Effector CD4-positive, alpha-beta T cell (primary cell): ENCODE measurements at regions not wholly inside any gene's neighbourhood (a gene's known extent, or its start where the extent isn't known, plus 50 kb on each side); places are given as distances from the start of the nearest gene placed in this dataset.
"Not testable (repeated sequence)": the region's sequence is repeated elsewhere in the genome, so short reads cannot be mapped to it uniquely, and the experiment has no call there.

Experiments
- DNase-seq: peaks from one replicate; pipeline ENCODE4 v3.0.0-alpha.2; 2020

DNA sequence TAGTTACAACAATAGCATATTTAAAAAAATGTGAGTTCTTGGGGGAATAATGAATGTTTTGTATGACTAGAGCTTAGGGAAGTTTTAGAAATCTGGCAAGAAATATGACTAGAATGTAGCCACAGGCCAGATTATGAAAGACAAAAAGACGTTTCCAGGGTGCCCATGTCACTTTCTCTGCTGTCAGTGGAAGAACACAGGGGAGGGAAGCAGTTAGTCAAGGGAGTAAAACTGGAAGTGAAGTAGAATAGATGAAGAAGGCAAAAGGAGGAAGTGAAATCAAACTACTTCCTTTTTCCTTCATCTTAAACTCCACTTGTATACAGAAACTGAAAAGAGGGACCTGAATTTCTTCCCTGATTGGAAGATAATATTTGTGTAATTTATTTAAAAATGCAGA lies 81.2 kb upstream of the ATP2B1 start:
- no peak for DNase-seq

DNA sequence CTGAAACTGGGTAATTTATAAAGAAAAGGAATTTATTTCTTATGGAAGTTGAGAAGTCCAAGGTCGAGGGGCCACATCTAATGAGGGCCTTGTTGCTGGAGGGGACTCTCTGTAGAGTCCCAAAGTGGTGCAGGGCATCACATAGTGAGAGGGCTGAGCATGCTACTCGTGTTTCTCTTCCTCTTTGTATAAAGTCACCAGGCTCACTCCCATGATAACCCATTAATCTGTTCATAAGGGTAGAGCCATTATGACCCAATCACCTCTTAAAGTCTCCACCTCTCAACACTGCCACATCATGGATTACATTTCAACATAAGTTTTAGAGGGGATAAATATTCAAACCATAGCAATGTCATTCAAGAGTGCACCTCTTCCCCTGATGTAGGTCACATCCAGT lies 79.1 kb upstream of the ATP2B1 start:
- DNase-seq, result no peak

GRCh38 chr12:89786177-89786810 lies 77.7 kb upstream of the ATP2B1 start:
- DNase-seq, result no peak

DNA sequence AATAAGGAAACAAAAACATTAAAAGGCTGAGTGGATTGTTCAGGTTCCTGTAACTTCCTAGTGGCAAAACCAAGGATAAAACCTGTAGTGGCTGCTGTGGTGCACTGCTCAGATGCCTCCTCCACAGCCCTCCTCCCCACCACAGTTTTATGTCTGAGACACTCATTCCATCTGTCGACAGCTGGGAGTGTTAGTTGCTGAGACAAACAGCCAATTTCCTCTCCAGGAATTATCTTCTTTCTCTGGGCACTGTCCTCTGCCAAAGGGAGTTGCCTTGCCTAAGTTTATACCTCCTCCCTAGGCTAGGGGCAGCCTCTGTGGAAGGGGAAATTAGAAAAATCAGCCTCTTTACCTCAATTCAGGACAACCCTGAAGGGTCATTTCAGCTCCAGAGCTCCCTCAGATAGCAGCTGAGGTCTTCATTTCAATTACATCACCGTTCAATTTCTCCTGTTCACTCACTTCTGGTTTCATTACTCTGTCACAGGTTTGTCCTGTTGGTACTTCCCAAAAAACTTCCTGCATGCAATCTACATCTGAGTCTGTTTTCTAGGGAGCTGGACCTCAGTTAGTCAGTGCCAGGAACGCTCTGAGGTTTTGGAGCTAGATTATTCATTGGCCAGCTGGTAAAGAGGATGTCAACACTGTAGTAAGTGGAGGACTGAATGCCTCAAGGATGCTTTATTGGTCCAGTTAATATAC lies 74.9 kb upstream of the ATP2B1 start:
- DNase-seq, result no peak

DNA sequence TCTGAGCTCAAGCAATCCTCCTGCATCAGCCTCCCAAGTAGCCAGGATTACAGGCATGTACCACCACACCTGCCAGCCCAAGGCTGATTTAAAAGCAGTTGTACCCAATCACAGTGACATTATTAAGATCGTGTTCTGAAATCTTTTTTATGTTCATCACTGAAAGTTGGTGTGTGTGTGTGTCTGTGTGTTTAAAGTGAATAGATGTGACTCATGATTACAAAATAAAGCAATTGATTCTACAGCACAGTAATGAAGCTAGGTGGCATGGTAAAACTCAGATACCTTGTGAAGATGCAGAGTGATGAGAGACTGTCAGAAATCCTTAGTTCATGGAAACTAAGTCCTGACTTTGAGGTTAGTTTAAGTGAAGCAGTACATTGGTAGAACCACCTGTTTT lies 74.2 kb upstream of the ATP2B1 start:
- no peak for DNase-seq

GRCh38 chr12:89781946-89782550 lies 73.4 kb upstream of the ATP2B1 start:
- DNase-seq, result no peak

GRCh38 chr12:89781156-89781555 lies 72.5 kb upstream of the ATP2B1 start:
- DNase-seq, result no peak

DNA sequence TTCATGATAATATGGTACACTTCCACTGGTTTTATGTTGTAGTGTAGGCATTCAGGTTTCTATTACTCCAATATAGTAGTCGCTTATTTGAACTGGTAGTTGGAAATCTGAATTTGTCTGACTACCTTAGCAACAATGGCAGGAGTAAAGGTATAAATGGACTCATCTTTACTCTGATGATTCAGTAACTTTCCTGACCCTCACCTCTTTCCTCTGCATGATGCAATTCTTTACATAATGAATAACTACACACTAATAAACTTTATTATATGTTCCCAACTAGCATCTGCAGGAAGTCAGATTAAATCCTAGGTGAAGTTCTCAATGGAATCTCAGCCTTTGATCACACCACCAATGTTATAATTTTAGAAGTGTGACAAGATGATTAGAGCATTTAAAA lies 70.5 kb upstream of the ATP2B1 start:
- no peak for DNase-seq

- no peak for DNase-seq
These were observed 69.2 kb upstream of the ATP2B1 start for GRCh38 chr12:89777733-89778379.

GRCh38 chr12:89775986-89776365 lies 67.3 kb upstream of the ATP2B1 start:
- no peak for DNase-seq

- no peak for DNase-seq
These were observed 66.7 kb upstream of the ATP2B1 start for GRCh38 chr12:89775063-89775985.

DNA sequence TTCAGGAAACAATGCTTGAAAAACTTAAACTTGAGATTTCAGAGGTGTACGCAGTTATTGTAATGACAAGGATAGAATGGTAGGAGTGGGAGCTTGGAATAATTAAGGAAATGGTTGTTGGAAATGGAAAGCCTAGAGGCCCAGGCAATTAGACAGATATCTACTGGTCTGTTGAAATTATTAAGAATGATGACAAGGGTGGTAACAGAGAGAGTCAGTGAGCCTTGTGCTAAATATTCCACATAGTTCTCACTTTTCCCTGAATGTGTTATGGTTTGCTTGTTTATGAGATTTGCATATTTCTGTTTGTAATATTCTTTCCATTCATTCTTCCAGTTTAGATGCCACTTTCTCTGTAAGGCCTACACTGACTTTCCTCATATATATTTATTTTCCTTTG lies 66.0 kb upstream of the ATP2B1 start:
- no peak for DNase-seq

GRCh38 chr12:89770391-89770790 lies 61.8 kb upstream of the ATP2B1 start:
- DNase-seq, result no peak

- DNase-seq, result no peak
These were observed 60.8 kb upstream of the ATP2B1 start for GRCh38 chr12:89769483-89769818.

DNA sequence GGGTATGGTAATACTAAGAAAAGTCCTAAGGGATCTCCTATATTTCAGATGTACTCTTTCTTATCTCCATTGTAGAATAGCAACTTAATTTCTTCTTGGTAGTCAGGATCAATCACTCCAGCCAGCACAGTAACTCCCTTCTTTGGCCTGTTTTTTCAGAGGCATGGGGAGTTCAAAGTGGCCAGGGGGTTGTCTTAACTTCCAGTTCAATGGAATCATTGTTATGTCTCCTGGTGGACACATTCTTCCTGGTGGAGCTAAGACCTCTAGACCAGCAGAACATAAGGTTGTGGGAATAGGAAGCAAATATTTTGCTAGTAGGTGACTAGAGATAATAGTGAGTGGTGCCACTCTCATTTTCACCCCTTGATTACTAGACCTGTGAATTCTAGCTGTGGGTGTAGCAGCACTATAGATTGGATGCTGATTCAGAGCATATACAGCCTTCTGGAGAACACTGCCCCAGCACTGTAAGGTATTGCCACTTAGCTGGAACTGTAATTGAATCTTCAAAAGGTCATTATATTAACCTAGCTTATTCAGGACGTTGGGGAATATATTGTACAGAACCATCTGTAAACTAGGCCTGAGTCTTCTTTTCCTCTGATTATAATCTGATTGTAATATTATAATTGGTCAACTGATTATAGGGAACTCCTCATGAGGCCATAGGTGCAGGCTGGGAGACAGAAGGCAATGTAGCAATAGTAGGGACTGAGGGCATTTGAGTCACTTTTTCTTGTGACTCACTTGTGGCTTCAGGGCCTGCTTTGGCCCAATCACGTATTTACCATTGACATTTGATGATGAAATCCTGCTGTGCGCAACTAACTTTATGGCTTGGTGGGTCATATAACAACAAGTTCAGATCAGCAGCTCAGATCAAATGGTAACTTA lies 60.2 kb upstream of the ATP2B1 start:
- no peak for DNase-seq

DNA sequence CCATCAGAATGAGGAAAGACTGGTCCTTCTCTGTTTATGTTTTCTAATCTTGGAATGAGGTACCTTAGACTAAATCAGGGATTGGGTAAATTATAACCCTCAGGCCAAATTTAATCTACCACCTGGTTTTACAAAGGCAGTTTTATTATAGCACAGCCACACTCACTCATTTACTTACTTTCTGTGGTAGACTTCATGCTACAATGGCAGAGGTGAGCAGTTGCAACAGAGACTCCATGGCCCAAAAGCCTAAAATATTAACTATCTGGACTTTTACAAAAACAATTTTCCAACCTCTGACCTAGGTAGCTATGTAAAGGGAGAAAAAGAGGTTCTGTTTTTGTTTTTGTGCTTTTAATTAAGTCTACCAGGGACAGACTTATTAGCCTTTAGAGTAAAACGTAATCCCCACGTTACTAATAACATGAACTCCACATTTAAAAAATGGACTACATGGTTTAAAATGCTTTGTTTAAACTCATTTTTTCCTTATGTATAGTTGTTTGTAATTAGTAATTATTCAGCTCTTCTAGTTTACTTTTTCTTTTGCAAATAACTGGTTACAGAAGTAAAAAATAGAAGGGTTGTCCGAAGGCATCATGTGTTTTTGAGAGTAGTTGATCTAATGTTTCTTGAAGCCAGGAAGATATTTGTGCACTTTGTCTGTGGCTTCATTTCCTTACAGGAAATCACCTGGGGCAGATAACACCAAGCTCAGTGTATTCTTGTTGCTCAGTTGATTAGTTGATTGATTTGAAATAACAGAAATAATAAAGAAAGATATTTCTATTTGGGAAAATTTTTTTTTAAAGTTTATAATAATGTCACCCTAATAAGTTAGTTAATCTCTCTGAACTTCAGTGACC lies 57.6 kb upstream of the ATP2B1 start:
- DNase-seq, result no peak

DNA sequence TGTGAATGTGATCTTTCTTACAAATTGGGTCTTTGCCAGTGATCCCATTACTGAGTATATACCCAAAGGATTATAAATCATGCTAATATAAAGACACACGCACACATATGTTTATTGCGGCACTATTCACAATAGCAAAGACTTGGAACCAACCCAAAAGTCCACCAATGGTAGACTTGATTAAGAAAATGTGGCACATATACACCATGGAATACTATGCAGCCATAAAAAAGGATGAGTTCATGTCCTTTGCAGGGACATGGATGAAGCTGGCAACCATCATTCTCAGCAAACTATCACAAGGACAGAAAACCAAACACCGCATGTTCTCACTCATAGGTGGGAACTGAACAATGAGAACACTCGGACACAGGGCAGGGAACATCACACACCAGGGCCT lies 55.5 kb upstream of the ATP2B1 start:
- DNase-seq, result not testable (repeated sequence)

GRCh38 chr12:89762498-89763170 lies 54.0 kb upstream of the ATP2B1 start:
- DNase-seq, result no peak

GRCh38 chr12:89760783-89761182 lies 52.1 kb upstream of the ATP2B1 start:
- DNase-seq, result no peak
